H1 (cell line): ENCODE measurements at regions not wholly inside any gene's neighbourhood (a gene's known extent, or its start where the extent isn't known, plus 50 kb on each side); places are given as distances from the start of the nearest gene placed in this dataset.

Experiments used
- SUZ12 ChIP-seq: fragments of 200-600 bp; sonication (generic); IDR thresholded peaks from 2 replicates; pipeline ENCODE4 v1.6.1; 2012; ENCODE audit warnings: mild to moderate bottlenecking, inconsistent platforms, low read length, moderate library complexity, mixed read lengths
- TF ChIP-seq, protein P1 (sequence below): IDR thresholded peaks from 2 replicates; pipeline ENCODE4 v1.6.1; 2012; ENCODE audit warnings: low read length, inconsistent platforms

DNA sequence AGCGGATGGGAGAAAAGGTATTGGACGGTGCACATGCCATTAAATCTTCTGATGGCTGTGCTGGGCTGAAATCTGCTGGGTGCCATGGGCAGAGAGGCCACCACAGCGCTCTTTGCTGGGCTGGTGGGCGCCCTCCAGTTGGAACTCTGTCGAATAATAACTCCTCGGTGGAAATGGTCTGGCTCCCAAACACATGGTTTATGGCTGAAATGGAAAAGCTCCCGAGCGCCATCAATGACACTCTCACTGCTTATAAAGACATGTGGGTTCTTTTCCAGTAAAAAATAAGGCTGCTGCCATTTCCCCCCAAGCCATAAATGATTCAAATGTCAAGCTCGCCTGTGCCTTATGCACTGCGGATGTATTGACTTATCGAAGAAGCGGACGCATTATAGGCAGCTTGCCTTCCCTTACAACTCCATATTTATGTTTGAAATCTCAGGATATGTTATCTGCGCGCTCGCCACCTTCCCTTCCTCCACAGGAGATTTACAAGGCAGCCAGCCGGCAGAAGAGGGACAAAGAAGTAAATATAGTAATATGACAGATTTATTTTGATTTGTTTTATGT is 239.0 kb upstream of the MKI67 start (continued):
- TF ChIP-seq, protein P1, sequence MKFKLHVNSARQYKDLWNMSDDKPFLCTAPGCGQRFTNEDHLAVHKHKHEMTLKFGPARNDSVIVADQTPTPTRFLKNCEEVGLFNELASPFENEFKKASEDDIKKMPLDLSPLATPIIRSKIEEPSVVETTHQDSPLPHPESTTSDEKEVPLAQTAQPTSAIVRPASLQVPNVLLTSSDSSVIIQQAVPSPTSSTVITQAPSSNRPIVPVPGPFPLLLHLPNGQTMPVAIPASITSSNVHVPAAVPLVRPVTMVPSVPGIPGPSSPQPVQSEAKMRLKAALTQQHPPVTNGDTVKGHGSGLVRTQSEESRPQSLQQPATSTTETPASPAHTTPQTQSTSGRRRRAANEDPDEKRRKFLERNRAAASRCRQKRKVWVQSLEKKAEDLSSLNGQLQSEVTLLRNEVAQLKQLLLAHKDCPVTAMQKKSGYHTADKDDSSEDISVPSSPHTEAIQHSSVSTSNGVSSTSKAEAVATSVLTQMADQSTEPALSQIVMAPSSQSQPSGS, result no peak
- TF ChIP-seq SUZ12, result no peak
